Erythroblast (primary cell): ENCODE measurements at regions not wholly inside any gene's neighbourhood (a gene's known extent, or its start where the extent isn't known, plus 50 kb on each side); places are given as distances from the start of the nearest gene placed in this dataset.

Source experiments
- GATA1 ChIP-seq: IDR thresholded peaks from 2 replicates; pipeline ENCODE4 v1.6.1; 2011; ENCODE audit warnings: low read depth, mild to moderate bottlenecking, control low read depth, low read length, moderate library complexity
- POLR2A ChIP-seq: IDR thresholded peaks from 2 replicates; pipeline ENCODE4 v1.6.1; 2011; ENCODE audit warnings: mild to moderate bottlenecking, low read length

DNA sequence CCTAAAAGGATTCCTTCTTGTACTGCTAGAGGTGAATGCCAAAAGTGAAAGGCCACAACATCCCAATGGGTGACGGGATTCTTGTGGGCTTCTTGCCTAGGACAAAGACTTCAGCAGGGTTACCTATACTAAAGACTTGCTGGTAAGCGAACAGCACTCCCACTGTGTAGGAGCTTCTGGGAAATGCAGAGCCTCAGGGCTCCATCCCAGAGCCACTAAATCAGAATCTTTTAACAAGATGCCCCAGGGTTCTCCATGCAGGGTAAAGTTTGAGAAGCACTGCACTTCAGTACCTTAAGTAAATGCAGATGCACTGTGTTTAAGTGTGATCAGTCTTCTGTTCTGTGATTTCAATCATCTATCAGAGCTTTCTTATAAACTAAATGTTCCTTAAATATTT lies 266.9 kb upstream of the KLF14 start:
- TF ChIP-seq POLR2A (no peak), GATA1 (no peak)
